MM.1S (cell line): ENCODE measurements at regions not wholly inside any gene's neighbourhood (a gene's known extent, or its start where the extent isn't known, plus 50 kb on each side); places are given as distances from the start of the nearest gene placed in this dataset.

Experiments
- DNase-seq: peaks from one replicate; pipeline ENCODE4 v3.0.0-alpha.2; 2015
- H2AFZ ChIP-seq: fragments of 300-600 bp; sonication (generic); 2 replicates; pipeline ENCODE4 v1.6.0; 2016; ENCODE audit warnings: antibody characterized with exemption, low read length
- H3F3A ChIP-seq: fragments of 300-600 bp; sonication (generic); 2 replicates; pipeline ENCODE4 v1.6.1; 2016; ENCODE audit warnings: mild to moderate bottlenecking, antibody characterized with exemption, low read length, moderate library complexity, mixed read lengths; ENCODE audit not compliant: insufficient read depth
- H3K27ac ChIP-seq: fragments of 300-600 bp; sonication (generic); 2 replicates; pipeline ENCODE4 v1.5.1; 2016; ENCODE audit warnings: mild to moderate bottlenecking, low read length
- H3K27me3 ChIP-seq: fragments of 300-600 bp; sonication (generic); replicated peaks from 2 replicates; pipeline ENCODE4 v1.6.0; 2016; ENCODE audit warnings: low read length; ENCODE audit not compliant: insufficient read depth
- H3K36me3 ChIP-seq: fragments of 300-600 bp; sonication (generic); replicated peaks from 2 replicates; pipeline ENCODE4 v1.6.1; 2016; ENCODE audit warnings: mild to moderate bottlenecking, low read length, mixed read lengths; ENCODE audit not compliant: insufficient read depth
- H3K4me1 ChIP-seq: fragments of 300-600 bp; sonication (generic); 2 replicates; pipeline ENCODE4 v1.6.1; 2016; ENCODE audit warnings: low read length, mixed read lengths
- H3K4me2 ChIP-seq: fragments of 300-600 bp; sonication (generic); 2 replicates; pipeline ENCODE4 v1.6.0; 2016; ENCODE audit warnings: low read depth, low read length
- H3K4me3 ChIP-seq: fragments of 300-600 bp; sonication (generic); 2 replicates; pipeline ENCODE4 v1.5.1; 2016; ENCODE audit warnings: low read length, mixed read lengths
- H3K79me2 ChIP-seq: fragments of 300-600 bp; sonication (generic); 2 replicates; pipeline ENCODE4 v1.6.1; 2016; ENCODE audit warnings: mixed run types, low read length, mixed read lengths
- H3K9ac ChIP-seq: fragments of 300-600 bp; sonication (generic); 2 replicates; pipeline ENCODE4 v1.6.1; 2016; ENCODE audit warnings: low read length, mixed read lengths
- H3K9me2 ChIP-seq: fragments of 300-600 bp; sonication (generic); replicated peaks from 2 replicates; pipeline ENCODE4 v1.6.1; 2016; ENCODE audit warnings: mild to moderate bottlenecking, low read length, mixed read lengths; ENCODE audit not compliant: insufficient read depth
- H3K9me3 ChIP-seq: fragments of 300-600 bp; sonication (generic); replicated peaks from 2 replicates; pipeline ENCODE4 v1.6.1; 2016; ENCODE audit warnings: mild to moderate bottlenecking, low read length, mixed read lengths; ENCODE audit not compliant: insufficient read depth
- H4K20me1 ChIP-seq: fragments of 300-600 bp; sonication (generic); 2 replicates; pipeline ENCODE4 v1.6.1; 2016; ENCODE audit warnings: mild to moderate bottlenecking, low read length, moderate library complexity, mixed read lengths; ENCODE audit not compliant: insufficient read depth
- CTCF ChIP-seq: fragments of 300-600 bp; sonication (generic); IDR thresholded peaks from 2 replicates; pipeline ENCODE4 v1.5.1; 2016; ENCODE audit warnings: antibody characterized with exemption, low read length, mixed read lengths
- EZH2 ChIP-seq: fragments of 300-600 bp; sonication (generic); optimal IDR thresholded peaks from 2 replicates; pipeline ENCODE3; 2017; ENCODE audit warnings: low read depth, mild to moderate bottlenecking, antibody characterized with exemption, low read length, mixed read lengths
- EZH2phosphoT487 ChIP-seq: fragments of 300-600 bp; sonication (generic); IDR thresholded peaks from 2 replicates; pipeline ENCODE4 v1.6.1; 2018; ENCODE audit warnings: antibody characterized with exemption, low read length

DNA sequence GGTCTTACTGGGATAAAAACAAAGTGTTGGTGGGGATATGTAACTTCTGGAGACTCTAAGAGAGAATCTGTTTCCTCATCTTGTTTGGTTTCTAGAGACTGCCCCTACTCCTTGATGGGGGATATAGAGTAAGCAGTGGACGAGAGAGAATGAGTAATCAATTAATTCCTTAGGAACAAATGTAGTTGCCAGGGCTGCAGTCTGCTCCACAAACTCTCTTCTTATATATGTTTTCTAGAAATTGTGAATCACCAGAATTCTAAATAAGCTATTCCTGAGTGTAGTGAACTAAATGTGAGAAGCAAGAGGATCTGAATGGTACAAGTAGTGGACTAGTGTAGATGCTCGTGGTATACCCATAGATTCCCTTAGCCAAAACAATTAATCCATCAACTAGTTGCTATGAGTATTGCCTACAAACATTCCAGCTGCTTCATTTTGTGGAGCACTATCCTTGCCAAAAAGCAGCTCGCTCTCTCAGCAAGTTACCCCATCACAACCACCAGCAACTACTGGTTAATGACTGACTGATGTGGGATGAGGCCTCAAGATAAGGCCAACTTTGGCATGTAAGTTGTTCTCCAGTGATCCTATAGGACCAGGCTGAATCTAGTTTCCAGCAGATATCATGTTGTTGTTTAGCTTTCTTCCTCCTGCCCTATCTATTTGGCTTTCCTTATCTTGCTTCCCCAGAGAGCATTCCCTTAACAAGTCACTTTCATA lies 273.0 kb downstream of the SLC7A11 start:
- TF ChIP-seq EZH2 (no peak), EZH2phosphoT487 (no peak), CTCF (no peak)

DNA sequence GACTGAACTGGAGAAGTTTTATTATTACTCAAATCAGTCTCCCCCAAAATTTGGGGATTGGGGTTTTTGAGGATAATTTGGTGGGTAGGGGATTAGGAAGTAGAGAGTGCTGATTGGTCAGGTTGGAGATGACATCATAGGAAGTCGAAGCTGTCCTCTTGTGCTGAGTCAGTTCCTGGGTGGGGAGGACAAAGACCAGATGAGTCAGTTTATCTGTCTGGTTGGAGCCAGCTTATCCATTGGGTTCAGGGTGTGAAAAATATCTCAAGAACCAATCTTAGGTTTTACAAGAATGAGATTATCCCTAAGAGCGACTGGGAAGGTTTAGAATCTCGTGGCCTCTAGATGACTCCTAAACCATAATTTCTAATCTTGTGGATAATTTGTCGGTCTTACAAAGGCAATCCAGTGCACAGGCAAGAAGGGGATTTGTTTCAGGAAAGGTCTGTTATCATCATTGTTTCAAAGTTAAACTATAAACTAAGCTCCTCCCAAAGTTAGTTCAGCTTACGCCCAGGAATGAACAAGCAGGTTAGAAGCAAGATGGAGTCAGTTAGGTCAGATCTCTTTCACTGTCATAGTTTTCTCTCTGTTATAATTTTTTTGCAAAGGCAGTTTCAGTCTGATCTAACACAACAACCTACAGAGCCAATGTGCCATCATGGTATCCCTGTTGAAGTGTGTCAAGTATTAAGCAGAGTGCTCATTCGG lies 274.5 kb downstream of the SLC7A11 start:
- Histone ChIP-seq H3K27ac (no peak overlapping the region), H2AFZ (no peak overlapping the region), H3K9ac (no peak overlapping the region), H3K36me3 (no peaks in the 10 kb centered on the region), H4K20me1 (no peaks in the 10 kb centered on the region), H3K79me2 (no peaks in the 10 kb centered on the region), H3K4me2 (no peak overlapping the region), H3F3A (no peaks in the 10 kb centered on the region), H3K4me1 (no peaks in the 10 kb centered on the region), H3K9me3 (no peaks in the 10 kb centered on the region), H3K4me3 (no peak overlapping the region), H3K27me3 (no peaks in the 10 kb centered on the region), H3K9me2 (no peaks in the 10 kb centered on the region; the same call in 1 of the 2 replicates)
- no peak for DNase-seq
- no peak for TF ChIP-seq EZH2
- TF ChIP-seq EZH2phosphoT487, result no peak
- TF ChIP-seq CTCF, result no peak

More for the DNA sequence above, 273.0 kb downstream of the SLC7A11 start:
- no peak overlapping the region for H3K4me3 ChIP-seq
- no peak for DNase-seq
- no peak overlapping the region for H3K4me2 ChIP-seq
- no peaks in the 10 kb centered on the region for H3K79me2 ChIP-seq
- H3K27me3 ChIP-seq, result no peaks in the 10 kb centered on the region
- no peaks in the 10 kb centered on the region for H4K20me1 ChIP-seq
- no peaks in the 10 kb centered on the region; the same call in 1 of the 2 replicates for H3K9me2 ChIP-seq
- no peaks in the 10 kb centered on the region for H3K36me3 ChIP-seq
- H3F3A ChIP-seq, result no peaks in the 10 kb centered on the region
- H2AFZ ChIP-seq, result no peak overlapping the region
- H3K9ac ChIP-seq, result no peak overlapping the region
- H3K4me1 ChIP-seq, result no peaks in the 10 kb centered on the region
- no peaks in the 10 kb centered on the region for H3K9me3 ChIP-seq
- no peak overlapping the region for H3K27ac ChIP-seq

- Histone ChIP-seq H4K20me1 (no peaks in the 10 kb centered on the region), H3K27me3 (no peaks in the 10 kb centered on the region), H3F3A (no peaks in the 10 kb centered on the region), H3K9me3 (no peaks in the 10 kb centered on the region), H3K4me3 (no peak overlapping the region), H3K27ac (no peak overlapping the region), H3K36me3 (no peaks in the 10 kb centered on the region), H2AFZ (no peak overlapping the region), H3K4me1 (no peaks in the 10 kb centered on the region), H3K79me2 (no peaks in the 10 kb centered on the region), H3K9ac (no peak overlapping the region), H3K4me2 (no peak overlapping the region), H3K9me2 (no peaks in the 10 kb centered on the region; the same call in 1 of the 2 replicates)
- TF ChIP-seq EZH2phosphoT487 (no peak), CTCF (no peak), EZH2 (no peak)
- DNase-seq, result no peak
Observed at GRCh38 chr4:137966504-137966903, 275.6 kb downstream of the SLC7A11 start.
